ENCODE measurements at regions not wholly inside any gene's neighbourhood (a gene's known extent, or its start where the extent isn't known, plus 50 kb on each side); places are given as distances from the start of the nearest gene placed in this dataset.

GRCh38 chr3:194838236-194838635, 152.6 kb downstream of the FAM43A start:
- Histone ChIP-seq H3K4me2 (ENCODE audit: low read depth, low read length, poor library complexity, severe bottlenecking) (no peak overlapping the region), H3K4me1 (ENCODE audit: low read length) (no peaks in the 10 kb centered on the region; the same call in 1 of the 2 replicates), H3K79me2 (ENCODE audit: low read length) (no peaks in the 10 kb centered on the region), H2AFZ (ENCODE audit: low read length) (no peak overlapping the region), H3K9me2 (replicated peaks; ENCODE audit: insufficient read depth, low read length) (no peaks in the 10 kb centered on the region), H3K4me3 (ENCODE audit: low read length) (no peak overlapping the region), H3K36me3 (ENCODE audit: insufficient read depth, low read length) (no peaks in the 10 kb centered on the region), H3K9me3 (ENCODE audit: low read length) (no peaks in the 10 kb centered on the region), H3K27ac (ENCODE audit: low read length) (no peak overlapping the region), H4K20me1 (ENCODE audit: insufficient read depth, low read depth, low read length) (no peaks in the 10 kb centered on the region), H3K9ac (ENCODE audit: low read length) (no peak overlapping the region), H3K27me3 (ENCODE audit: low read length) (no peaks in the 10 kb centered on the region)
- no peak for DNase-seq

GRCh38 chr3:194840661-194841514, 155.2 kb downstream of the FAM43A start:
- H3K79me2 ChIP-seq (ENCODE audit: low read length), result no peaks in the 10 kb centered on the region
- no peaks in the 10 kb centered on the region for H3K9me2 ChIP-seq (replicated peaks; ENCODE audit: insufficient read depth, low read length)
- no peaks in the 10 kb centered on the region; the same call in 1 of the 2 replicates for H3K27me3 ChIP-seq (ENCODE audit: low read length)
- no peak overlapping the region for H3K4me3 ChIP-seq (ENCODE audit: low read length)
- no peak for DNase-seq
- H4K20me1 ChIP-seq (ENCODE audit: insufficient read depth, low read depth, low read length), result no peaks in the 10 kb centered on the region
- no peaks in the 10 kb centered on the region for H3K36me3 ChIP-seq (ENCODE audit: insufficient read depth, low read length)
- no peak overlapping the region for H2AFZ ChIP-seq (ENCODE audit: low read length)
- H3K27ac ChIP-seq (ENCODE audit: low read length), result no peak overlapping the region
- no peak overlapping the region for H3K4me2 ChIP-seq (ENCODE audit: low read depth, low read length, poor library complexity, severe bottlenecking)
- no peaks in the 10 kb centered on the region for H3K9me3 ChIP-seq (ENCODE audit: low read length)
- no peaks in the 10 kb centered on the region; the same call in 1 of the 2 replicates for H3K4me1 ChIP-seq (ENCODE audit: low read length)
- no peak overlapping the region for H3K9ac ChIP-seq (ENCODE audit: low read length)

GRCh38 chr3:194841515-194841841, 155.8 kb downstream of the FAM43A start:
- no peaks in the 10 kb centered on the region for H3K9me2 ChIP-seq (replicated peaks; ENCODE audit: insufficient read depth, low read length)
- no peak overlapping the region for H3K27ac ChIP-seq (ENCODE audit: low read length)
- H3K79me2 ChIP-seq (ENCODE audit: low read length), result no peaks in the 10 kb centered on the region
- no peak overlapping the region for H3K4me3 ChIP-seq (ENCODE audit: low read length)
- no peaks in the 10 kb centered on the region; the same call in 1 of the 2 replicates for H3K27me3 ChIP-seq (ENCODE audit: low read length)
- no peak overlapping the region for H3K4me2 ChIP-seq (ENCODE audit: low read depth, low read length, poor library complexity, severe bottlenecking)
- H3K4me1 ChIP-seq (ENCODE audit: low read length), result no peaks in the 10 kb centered on the region; the same call in 1 of the 2 replicates
- no peak for DNase-seq
- no peaks in the 10 kb centered on the region for H3K9me3 ChIP-seq (ENCODE audit: low read length)
- H3K9ac ChIP-seq (ENCODE audit: low read length), result no peak overlapping the region
- no peaks in the 10 kb centered on the region for H4K20me1 ChIP-seq (ENCODE audit: insufficient read depth, low read depth, low read length)
- no peak overlapping the region for H2AFZ ChIP-seq (ENCODE audit: low read length)
- no peaks in the 10 kb centered on the region for H3K36me3 ChIP-seq (ENCODE audit: insufficient read depth, low read length)

GRCh38 chr3:194843556-194843955, 157.9 kb downstream of the FAM43A start:
- H3K4me1 ChIP-seq (ENCODE audit: low read length), result no peaks in the 10 kb centered on the region
- H3K4me3 ChIP-seq (ENCODE audit: low read length), result no peak overlapping the region
- H3K9me2 ChIP-seq (replicated peaks; ENCODE audit: insufficient read depth, low read length), result no peaks in the 10 kb centered on the region
- H3K9ac ChIP-seq (ENCODE audit: low read length), result no peak overlapping the region
- no peaks in the 10 kb centered on the region for H4K20me1 ChIP-seq (ENCODE audit: insufficient read depth, low read depth, low read length)
- no peaks in the 10 kb centered on the region; the same call in 1 of the 2 replicates for H3K27me3 ChIP-seq (ENCODE audit: low read length)
- H3K36me3 ChIP-seq (ENCODE audit: insufficient read depth, low read length), result no peaks in the 10 kb centered on the region
- H3K27ac ChIP-seq (ENCODE audit: low read length), result no peak overlapping the region
- no peaks in the 10 kb centered on the region for H3K79me2 ChIP-seq (ENCODE audit: low read length)
- H3K4me2 ChIP-seq (ENCODE audit: low read depth, low read length, poor library complexity, severe bottlenecking), result no peak overlapping the region
- H2AFZ ChIP-seq (ENCODE audit: low read length), result no peak overlapping the region
- no peak for DNase-seq
- no peaks in the 10 kb centered on the region for H3K9me3 ChIP-seq (ENCODE audit: low read length)

GRCh38 chr3:194844046-194844445, 158.4 kb downstream of the FAM43A start:
- H3K79me2 ChIP-seq (ENCODE audit: low read length), result no peaks in the 10 kb centered on the region
- H3K4me3 ChIP-seq (ENCODE audit: low read length), result no peak overlapping the region
- DNase-seq, result no peak
- no peaks in the 10 kb centered on the region for H3K9me3 ChIP-seq (ENCODE audit: low read length)
- H4K20me1 ChIP-seq (ENCODE audit: insufficient read depth, low read depth, low read length), result no peaks in the 10 kb centered on the region
- no peak overlapping the region for H3K4me2 ChIP-seq (ENCODE audit: low read depth, low read length, poor library complexity, severe bottlenecking)
- H3K27ac ChIP-seq (ENCODE audit: low read length), result no peak overlapping the region
- H3K27me3 ChIP-seq (ENCODE audit: low read length), result no peaks in the 10 kb centered on the region; the same call in 1 of the 2 replicates
- H3K9me2 ChIP-seq (replicated peaks; ENCODE audit: insufficient read depth, low read length), result no peaks in the 10 kb centered on the region
- H3K4me1 ChIP-seq (ENCODE audit: low read length), result no peaks in the 10 kb centered on the region
- no peak overlapping the region for H2AFZ ChIP-seq (ENCODE audit: low read length)
- no peaks in the 10 kb centered on the region for H3K36me3 ChIP-seq (ENCODE audit: insufficient read depth, low read length)
- no peak overlapping the region for H3K9ac ChIP-seq (ENCODE audit: low read length)

GRCh38 chr3:194849166-194849875, 163.6 kb downstream of the FAM43A start:
- H2AFZ ChIP-seq (ENCODE audit: low read length), result no peak overlapping the region
- DNase-seq, result no peak
- no peaks in the 10 kb centered on the region for H4K20me1 ChIP-seq (ENCODE audit: insufficient read depth, low read depth, low read length)
- H3K9me2 ChIP-seq (replicated peaks; ENCODE audit: insufficient read depth, low read length), result no peaks in the 10 kb centered on the region
- no peak overlapping the region for H3K9ac ChIP-seq (ENCODE audit: low read length)
- H3K27me3 ChIP-seq (ENCODE audit: low read length), result no peaks in the 10 kb centered on the region
- H3K36me3 ChIP-seq (ENCODE audit: insufficient read depth, low read length), result no peaks in the 10 kb centered on the region
- no peak overlapping the region for H3K4me3 ChIP-seq (ENCODE audit: low read length)
- no peak overlapping the region for H3K27ac ChIP-seq (ENCODE audit: low read length)
- H3K4me1 ChIP-seq (ENCODE audit: low read length), result no peaks in the 10 kb centered on the region
- H3K9me3 ChIP-seq (ENCODE audit: low read length), result no peaks in the 10 kb centered on the region
- no peaks in the 10 kb centered on the region for H3K79me2 ChIP-seq (ENCODE audit: low read length)
- H3K4me2 ChIP-seq (ENCODE audit: low read depth, low read length, poor library complexity, severe bottlenecking), result no peak overlapping the region

- Histone ChIP-seq H3K4me1 (ENCODE audit: low read length) (no peaks in the 10 kb centered on the region), H3K36me3 (ENCODE audit: insufficient read depth, low read length) (no peaks in the 10 kb centered on the region), H3K9ac (ENCODE audit: low read length) (no peak overlapping the region), H3K9me3 (ENCODE audit: low read length) (no peaks in the 10 kb centered on the region), H3K79me2 (ENCODE audit: low read length) (no peaks in the 10 kb centered on the region), H3K9me2 (replicated peaks; ENCODE audit: insufficient read depth, low read length) (no peaks in the 10 kb centered on the region), H3K27me3 (ENCODE audit: low read length) (no peaks in the 10 kb centered on the region), H2AFZ (ENCODE audit: low read length) (no peak overlapping the region), H3K4me3 (ENCODE audit: low read length) (no peak overlapping the region), H3K27ac (ENCODE audit: low read length) (no peak overlapping the region), H3K4me2 (ENCODE audit: low read depth, low read length, poor library complexity, severe bottlenecking) (no peak overlapping the region), H4K20me1 (ENCODE audit: insufficient read depth, low read depth, low read length) (no peaks in the 10 kb centered on the region)
- no peak for DNase-seq
These were observed 165.6 kb downstream of the FAM43A start for GRCh38 chr3:194851254-194851653.

- H3K9me3 ChIP-seq (ENCODE audit: low read length), result no peaks in the 10 kb centered on the region
- no peaks in the 10 kb centered on the region for H3K27me3 ChIP-seq (ENCODE audit: low read length)
- no peaks in the 10 kb centered on the region for H3K36me3 ChIP-seq (ENCODE audit: insufficient read depth, low read length)
- no peak overlapping the region for H3K4me2 ChIP-seq (ENCODE audit: low read depth, low read length, poor library complexity, severe bottlenecking)
- no peaks in the 10 kb centered on the region for H3K9me2 ChIP-seq (replicated peaks; ENCODE audit: insufficient read depth, low read length)
- H3K9ac ChIP-seq (ENCODE audit: low read length), result no peak overlapping the region
- no peak overlapping the region for H3K27ac ChIP-seq (ENCODE audit: low read length)
- H3K4me3 ChIP-seq (ENCODE audit: low read length), result no peak overlapping the region
- H3K4me1 ChIP-seq (ENCODE audit: low read length), result no peaks in the 10 kb centered on the region
- no peak for DNase-seq
- H4K20me1 ChIP-seq (ENCODE audit: insufficient read depth, low read depth, low read length), result no peaks in the 10 kb centered on the region
- no peaks in the 10 kb centered on the region for H3K79me2 ChIP-seq (ENCODE audit: low read length)
- no peak overlapping the region for H2AFZ ChIP-seq (ENCODE audit: low read length)
These were observed 166.3 kb downstream of the FAM43A start for GRCh38 chr3:194851941-194852340.
